GM18868 (cell line): ENCODE measurements at regions not wholly inside any gene's neighbourhood (a gene's known extent, or its start where the extent isn't known, plus 50 kb on each side); places are given as distances from the start of the nearest gene placed in this dataset.
"Not testable (repeated sequence)": the region's sequence is repeated elsewhere in the genome, so short reads cannot be mapped to it uniquely, and the experiment has no call there.

Experiments used
- ATAC-seq: cut with Tn5 transposase; IDR thresholded peaks from one replicate; pipeline ENCODE4 v1.9.1; 2021; ENCODE audit warnings: mild to moderate bottlenecking, moderate library complexity; ENCODE audit not compliant: unreplicated experiment

GRCh38 chr9:72433616-72434267 lies 68.7 kb upstream of the ZFAND5 start:
- not testable (repeated sequence) for ATAC-seq

DNA sequence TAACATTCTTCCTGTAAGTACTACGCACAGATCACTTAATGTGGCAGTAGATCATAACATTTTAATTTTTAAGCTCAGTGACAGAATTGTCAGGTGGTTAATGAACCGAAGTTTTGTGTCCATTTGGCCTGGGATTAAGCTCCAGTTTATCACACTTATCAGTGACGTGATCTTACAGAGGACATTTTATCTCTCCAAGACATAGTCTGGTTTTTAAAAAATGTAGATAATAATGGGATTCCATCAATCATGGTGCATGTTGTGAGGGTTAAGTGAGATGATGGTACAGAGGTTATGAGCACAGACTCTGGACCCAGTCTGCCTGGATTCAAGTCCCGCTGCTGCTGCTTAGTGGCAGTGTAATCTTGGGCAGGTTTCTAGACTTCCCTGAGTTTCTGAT lies 66.0 kb upstream of the ZFAND5 start:
- ATAC-seq: no peak

DNA sequence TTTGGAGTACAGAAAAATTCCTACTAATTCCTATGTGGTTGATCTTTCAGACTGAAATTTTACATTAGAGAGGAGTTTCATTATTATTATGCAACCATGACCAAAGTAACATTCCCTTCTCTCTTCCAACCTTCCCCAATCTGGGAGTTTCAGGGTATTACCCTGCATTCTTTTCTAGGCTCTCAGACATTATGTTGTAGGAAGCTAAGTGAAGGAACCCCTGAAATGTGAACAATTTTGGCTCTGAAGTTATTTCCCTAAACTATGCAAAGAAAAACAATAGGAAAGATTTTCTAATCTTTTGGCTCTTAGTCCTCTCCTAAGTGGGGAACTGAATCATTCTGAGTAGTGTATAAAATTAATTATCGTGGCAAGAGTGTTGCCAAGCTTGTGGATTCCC lies 63.3 kb upstream of the ZFAND5 start:
- ATAC-seq: no peak

- ATAC-seq: no peak
These were observed 62.8 kb upstream of the ZFAND5 start for GRCh38 chr9:72427801-72428200.

- no peak for ATAC-seq
These were observed 59.1 kb upstream of the ZFAND5 start for GRCh38 chr9:72424131-72424530.

DNA sequence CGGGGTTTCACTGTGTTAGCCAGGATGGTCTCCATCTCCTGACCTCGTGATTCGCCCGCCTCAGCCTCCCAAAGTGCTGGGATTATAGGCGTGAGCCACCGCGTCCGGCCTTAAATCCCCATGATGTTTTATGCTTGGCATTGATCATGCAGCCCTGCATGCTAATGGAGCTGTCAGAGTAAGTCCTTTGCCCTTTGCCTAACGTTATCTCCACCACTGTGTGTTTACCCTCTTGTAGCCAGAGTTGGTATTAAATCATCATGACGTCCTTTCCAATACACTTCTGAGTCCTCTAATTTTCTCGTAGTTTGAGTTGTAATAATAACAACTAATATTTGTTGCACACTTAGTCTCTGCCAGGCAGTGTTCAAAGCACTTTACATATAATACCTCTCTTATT lies 57.2 kb upstream of the ZFAND5 start:
- no peak for ATAC-seq

DNA sequence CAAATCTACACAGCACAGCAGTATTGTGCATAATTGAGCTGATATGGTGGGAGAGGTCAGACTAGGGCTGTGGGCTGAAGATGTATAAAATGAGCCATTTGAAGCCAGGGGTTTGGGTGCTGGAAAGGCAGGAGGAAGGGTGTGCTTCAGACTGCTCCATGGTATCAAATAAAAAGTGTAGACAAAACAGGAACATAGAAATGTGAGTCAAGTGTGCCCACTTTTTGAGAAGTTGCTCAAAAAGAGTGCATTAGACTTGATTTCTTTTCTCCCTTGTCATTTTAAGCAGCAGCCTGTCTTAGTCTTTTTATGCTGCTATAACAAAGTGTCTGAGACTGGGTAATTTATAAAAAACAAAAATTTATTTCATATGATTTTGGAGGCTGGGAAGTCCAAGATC lies 55.8 kb upstream of the ZFAND5 start:
- ATAC-seq: no peak

GRCh38 chr9:72415948-72416347 lies 50.9 kb upstream of the ZFAND5 start:
- no peak for ATAC-seq

DNA sequence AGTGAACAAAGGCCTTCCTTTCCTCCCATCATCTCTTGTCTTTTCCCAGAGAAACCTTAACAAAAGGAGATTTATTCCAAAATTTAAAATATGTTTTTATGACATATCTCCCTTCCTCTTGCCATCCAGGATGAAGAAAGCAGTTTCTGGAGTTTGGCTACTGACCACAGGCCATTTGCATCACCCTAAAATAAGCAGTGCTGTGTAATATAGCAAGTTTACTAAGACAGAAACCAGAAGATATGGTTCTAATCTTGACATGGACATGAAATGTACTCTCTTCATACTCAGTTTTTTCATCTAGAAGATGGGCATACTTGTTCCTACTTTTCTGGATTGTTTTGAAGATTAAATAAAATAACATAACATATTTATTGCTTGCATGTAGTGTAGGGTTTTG lies 50.2 kb upstream of the ZFAND5 start:
- ATAC-seq: peak; percentile 60
